H1 (cell line): ENCODE measurements at regions not wholly inside any gene's neighbourhood (a gene's known extent, or its start where the extent isn't known, plus 50 kb on each side); places are given as distances from the start of the nearest gene placed in this dataset.

ENCODE experiments used
- CBX5 ChIP-seq: fragments of 300-800, 300-1000 bp; sonication (generic); IDR thresholded peaks from 2 replicates; pipeline ENCODE4 v1.7.1; 2016; ENCODE audit warnings: antibody characterized with exemption, low read length, low read depth
- CEBPB ChIP-seq: IDR thresholded peaks from 2 replicates; pipeline ENCODE4 v1.6.1; 2012; ENCODE audit warnings: low read depth, low read length
- EP300 ChIP-seq, 2 experiments: IDR thresholded peaks; 1 replicate in 1 of 2; 2 replicates in 1 of 2; pipeline ENCODE4 v1.6.1; 2011 to 2012; ENCODE audit warnings: low read depth in 2 of 2, low read length in 2 of 2, mild to moderate bottlenecking in 2 of 2, borderline replicate concordance in 1 of 2, inconsistent platforms in 1 of 2, moderate library complexity in 1 of 2
- GABPA ChIP-seq: IDR thresholded peaks from 2 replicates; pipeline ENCODE4 v1.6.1; 2011; ENCODE audit warnings: mild to moderate bottlenecking, low read length, moderate library complexity, borderline replicate concordance; ENCODE audit not compliant: insufficient read depth
- GTF2F1 ChIP-seq: IDR thresholded peaks from 2 replicates; pipeline ENCODE4 v1.6.1; 2012; ENCODE audit warnings: low read depth, low read length, improper control_type of control experiment, borderline replicate concordance
- JUN ChIP-seq: IDR thresholded peaks from 2 replicates; pipeline ENCODE4 v1.6.1; 2011; ENCODE audit warnings: low read depth, mild to moderate bottlenecking, improper control_type of control experiment, low read length
- KDM1A ChIP-seq: fragments of 200-600, 300-600 bp; sonication (generic); IDR thresholded peaks from 2 replicates; pipeline ENCODE4 v1.7.1; 2016; ENCODE audit warnings: mild to moderate bottlenecking, low read length, borderline replicate concordance
- POLR2A ChIP-seq, 2 experiments: IDR thresholded peaks; 1 replicate in 1 of 2; 2 replicates in 1 of 2; pipeline ENCODE4 v1.6.1; 2011; ENCODE audit warnings: low read depth in 2 of 2, low read length in 2 of 2, mild to moderate bottlenecking in 2 of 2; ENCODE audit errors: control extremely low read depth in 1 of 2
- POLR2AphosphoS5 ChIP-seq: IDR thresholded peaks from 2 replicates; pipeline ENCODE4 v1.6.1; 2011; ENCODE audit warnings: low read depth, low read length
- RFX5 ChIP-seq: IDR thresholded peaks from 2 replicates; pipeline ENCODE4 v1.6.1; 2011; ENCODE audit warnings: low read depth, low read length, improper control_type of control experiment, borderline replicate concordance
- TAF1 ChIP-seq: IDR thresholded peaks from 2 replicates; pipeline ENCODE4 v1.6.1; 2011; ENCODE audit warnings: mild to moderate bottlenecking, low read depth, low read length
- TAF7 ChIP-seq: optimal IDR thresholded peaks from 2 replicates; pipeline ENCODE3; 2011; ENCODE audit warnings: low read depth, mild to moderate bottlenecking, inconsistent platforms, low read length, moderate library complexity, borderline replicate concordance
- TBP ChIP-seq: IDR thresholded peaks from 2 replicates; pipeline ENCODE4 v1.6.1; 2011; ENCODE audit warnings: low read depth, low read length, improper control_type of control experiment
- TF ChIP-seq, protein P1 (sequence below), 3 experiments: IDR thresholded peaks; 1 replicate in 2 of 3; 2 replicates in 1 of 3; pipeline versions ENCODE4 v1.5.1 to v1.6.1; 2011; ENCODE audit warnings: low read length in 3 of 3, mild to moderate bottlenecking in 3 of 3, inconsistent platforms in 2 of 3, low read depth in 1 of 3, moderate library complexity in 1 of 3; ENCODE audit not compliant: insufficient read depth in 1 of 3; ENCODE audit errors: control extremely low read depth in 1 of 3

DNA sequence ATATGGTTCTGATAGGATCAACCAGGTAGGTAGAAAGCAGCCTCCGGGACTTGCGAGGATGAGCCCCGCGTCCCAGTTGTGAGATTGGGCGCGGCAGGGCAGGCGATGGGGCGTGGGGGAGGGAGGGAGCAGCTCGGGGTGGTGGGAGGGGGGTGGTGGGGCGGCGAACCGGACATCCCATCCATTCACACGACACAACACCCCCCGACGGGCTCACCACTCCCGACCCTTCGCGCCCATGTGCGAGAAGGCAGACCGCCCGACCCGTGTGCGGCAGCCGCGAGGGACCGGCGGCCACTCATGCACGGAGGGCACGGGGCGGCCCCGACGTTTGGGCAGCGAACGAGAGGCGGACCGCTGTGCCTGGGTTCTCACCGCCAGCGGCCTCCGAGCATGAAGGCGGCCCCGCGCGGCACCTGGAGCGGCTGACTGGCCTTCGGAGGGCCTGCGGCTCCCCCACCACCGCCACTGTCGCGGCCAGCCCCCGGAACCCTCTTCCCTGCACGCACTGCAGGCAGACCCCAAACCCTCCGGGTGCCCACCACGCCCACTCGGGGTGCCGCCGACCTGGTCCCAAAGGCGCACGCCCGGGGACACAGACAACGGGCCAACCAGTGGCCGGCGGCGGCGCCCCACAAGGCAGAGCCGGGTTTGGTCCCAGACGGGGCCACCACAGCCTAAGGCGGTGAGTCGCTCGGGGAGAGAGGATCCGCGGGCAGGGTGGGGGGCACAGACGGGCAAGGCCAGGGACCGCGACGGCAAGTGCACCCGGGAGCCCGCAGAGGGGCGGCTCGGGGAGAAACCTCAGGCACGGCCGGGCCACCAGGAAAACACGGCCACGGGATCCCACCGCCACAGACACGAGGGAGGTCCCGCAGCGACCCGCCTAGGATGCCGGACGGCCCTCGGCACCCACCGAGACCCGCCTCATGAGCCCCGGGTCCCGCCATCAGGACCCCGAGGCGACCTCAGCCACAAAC is 769.2 kb upstream of the DEFB115 start:
- TF ChIP-seq CBX5 (no peak), KDM1A (no peak), GABPA (no peak), TBP (no peak), TAF7 (no peak), POLR2A (IDR thresholded peaks at IDR 0.05; ENCODE audit: control extremely low read depth in 1 of 2, low read depth in 2 of 2, low read length in 2 of 2) (no peak), EP300 (IDR thresholded peaks at IDR 0.05; ENCODE audit: borderline replicate concordance in 1 of 2, low read depth in 2 of 2, low read length in 2 of 2) (no peak), JUN (no peak), POLR2AphosphoS5 (no peak), CEBPB (no peak), GTF2F1 (no peak), RFX5 (no peak), TAF1 (no peak)
- TF ChIP-seq, protein P1, sequence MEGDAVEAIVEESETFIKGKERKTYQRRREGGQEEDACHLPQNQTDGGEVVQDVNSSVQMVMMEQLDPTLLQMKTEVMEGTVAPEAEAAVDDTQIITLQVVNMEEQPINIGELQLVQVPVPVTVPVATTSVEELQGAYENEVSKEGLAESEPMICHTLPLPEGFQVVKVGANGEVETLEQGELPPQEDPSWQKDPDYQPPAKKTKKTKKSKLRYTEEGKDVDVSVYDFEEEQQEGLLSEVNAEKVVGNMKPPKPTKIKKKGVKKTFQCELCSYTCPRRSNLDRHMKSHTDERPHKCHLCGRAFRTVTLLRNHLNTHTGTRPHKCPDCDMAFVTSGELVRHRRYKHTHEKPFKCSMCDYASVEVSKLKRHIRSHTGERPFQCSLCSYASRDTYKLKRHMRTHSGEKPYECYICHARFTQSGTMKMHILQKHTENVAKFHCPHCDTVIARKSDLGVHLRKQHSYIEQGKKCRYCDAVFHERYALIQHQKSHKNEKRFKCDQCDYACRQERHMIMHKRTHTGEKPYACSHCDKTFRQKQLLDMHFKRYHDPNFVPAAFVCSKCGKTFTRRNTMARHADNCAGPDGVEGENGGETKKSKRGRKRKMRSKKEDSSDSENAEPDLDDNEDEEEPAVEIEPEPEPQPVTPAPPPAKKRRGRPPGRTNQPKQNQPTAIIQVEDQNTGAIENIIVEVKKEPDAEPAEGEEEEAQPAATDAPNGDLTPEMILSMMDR (IDR thresholded peaks at IDR 0.05; ENCODE audit: control extremely low read depth in 1 of 3, insufficient read depth in 1 of 3, low read depth in 1 of 3, low read length in 3 of 3): no peak
